Fibroblast of lung (primary cell): ENCODE measurements at regions not wholly inside any gene's neighbourhood (a gene's known extent, or its start where the extent isn't known, plus 50 kb on each side); places are given as distances from the start of the nearest gene placed in this dataset.

ENCODE experiments used
- DNase-seq, 2 donors: peaks; one replicate each; pipeline versions ENCODE4 v3.0.0 to v3.0.0-alpha.2; 2010; ENCODE audit warnings: low read depth in 2 of 2
- H2AFZ ChIP-seq: 2 replicates; pipeline ENCODE4 v1.5.1; 2012; ENCODE audit warnings: low read length, control low read depth, inconsistent platforms
- H3K27ac ChIP-seq: 2 replicates; pipeline ENCODE4 v1.5.1; 2011; ENCODE audit warnings: low read length, control low read depth; ENCODE audit not compliant: insufficient read depth
- H3K27me3 ChIP-seq: 2 replicates; pipeline ENCODE4 v1.5.1; 2011; ENCODE audit warnings: mild to moderate bottlenecking, low read length; ENCODE audit not compliant: control insufficient read depth, insufficient read depth
- H3K36me3 ChIP-seq: 2 replicates; pipeline ENCODE4 v1.5.1; 2011; ENCODE audit warnings: low read length; ENCODE audit not compliant: control insufficient read depth, insufficient read depth
- H3K4me1 ChIP-seq: 2 replicates; pipeline ENCODE4 v1.5.1; 2011; ENCODE audit warnings: low read length; ENCODE audit not compliant: control insufficient read depth, insufficient read depth; ENCODE audit errors: extremely low read depth
- H3K4me2 ChIP-seq: 2 replicates; pipeline ENCODE4 v1.5.1; 2011; ENCODE audit warnings: low read length, control low read depth; ENCODE audit not compliant: insufficient read depth; ENCODE audit errors: extremely low read depth
- H3K4me3 ChIP-seq, 4 experiments: fragments of 200-600 bp in 1 of 4; sonication (generic) in 1 of 4; replicated peaks in 1 of 4; 2 replicates each; pipeline ENCODE4 v1.5.1; 2011 to 2016; ENCODE audit warnings: low read length in 4 of 4, low read depth in 3 of 4, mild to moderate bottlenecking in 3 of 4, control low read depth in 2 of 4, inconsistent platforms in 1 of 4, mixed read lengths in 1 of 4; ENCODE audit not compliant: insufficient read depth in 1 of 4; ENCODE audit errors: control extremely low read depth in 1 of 4
- H3K79me2 ChIP-seq: 2 replicates; pipeline ENCODE4 v1.5.1; 2012; ENCODE audit warnings: mild to moderate bottlenecking, low read length, inconsistent platforms; ENCODE audit not compliant: control insufficient read depth, insufficient read depth
- H3K9ac ChIP-seq: 2 replicates; pipeline ENCODE4 v1.5.1; 2011; ENCODE audit warnings: mild to moderate bottlenecking, low read length, control low read depth; ENCODE audit not compliant: insufficient read depth
- H3K9me3 ChIP-seq: 2 replicates; pipeline ENCODE4 v1.5.1; 2012; ENCODE audit warnings: low read depth, low read length; ENCODE audit not compliant: control insufficient read depth, insufficient read depth
- H4K20me1 ChIP-seq: 2 replicates; pipeline ENCODE4 v1.5.1; 2011; ENCODE audit warnings: low read length; ENCODE audit not compliant: control insufficient read depth, insufficient read depth; ENCODE audit errors: extremely low read depth
- CTCF ChIP-seq, 2 donors: IDR thresholded peaks in 1 of 2; conservative IDR thresholded peaks in 1 of 2; 1 replicate in 1 of 2; 2 replicates in 1 of 2; pipeline ENCODE4 v1.5.1; 2011 to 2012; ENCODE audit warnings: low read length in 2 of 2, control low read depth in 1 of 2, inconsistent platforms in 1 of 2, low read depth in 1 of 2, mild to moderate bottlenecking in 1 of 2
- EZH2 ChIP-seq: IDR thresholded peaks from 2 replicates; pipeline ENCODE4 v1.5.1; 2012; ENCODE audit warnings: low read length, control low read depth, mild to moderate bottlenecking; ENCODE audit errors: missing control alignments

DNA sequence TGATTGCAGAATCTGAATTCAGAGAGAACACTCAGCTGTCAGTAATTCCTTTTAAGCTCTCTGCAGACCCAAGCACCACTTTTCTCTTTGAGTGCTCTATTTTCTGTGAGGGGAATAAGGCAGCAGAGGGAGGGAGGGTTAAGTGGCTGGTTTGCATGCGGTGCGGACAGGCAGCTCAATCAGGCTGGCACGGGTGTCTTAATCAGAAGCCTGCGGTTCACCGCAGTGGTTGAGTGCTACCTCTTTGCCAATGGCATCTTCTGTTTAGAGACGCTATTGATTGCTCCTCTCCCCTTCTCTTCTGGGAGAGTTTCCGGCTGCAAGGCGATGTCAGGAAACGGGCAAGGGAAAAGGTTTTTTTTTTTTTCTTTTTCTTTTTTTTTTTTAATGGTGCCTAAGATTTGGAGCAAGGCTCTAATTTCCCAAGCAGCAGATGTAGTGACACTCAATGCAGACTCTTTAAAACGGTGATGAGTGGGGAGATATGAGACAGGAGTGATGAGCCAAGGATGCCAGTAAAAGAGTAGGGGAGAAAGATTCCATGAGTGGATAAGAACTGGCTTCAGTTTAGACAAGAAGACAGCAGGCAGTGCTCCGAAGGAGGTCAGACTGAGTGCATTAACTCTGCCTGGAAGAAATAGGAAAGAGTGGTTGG, 533.7 kb upstream of the SEL1L start:
- Histone ChIP-seq H3K36me3 (no peaks in the 10 kb centered on the region), H4K20me1 (no peaks in the 10 kb centered on the region), H3K4me3 (no peak overlapping the region), H3K4me1 (no peaks in the 10 kb centered on the region), H3K27me3 (no peaks in the 10 kb centered on the region), H3K4me2 (no peak overlapping the region), H3K79me2 (no peaks in the 10 kb centered on the region), H2AFZ (no peak overlapping the region), H3K9me3 (no peaks in the 10 kb centered on the region), H3K27ac (no peak overlapping the region), H3K9ac (no peak overlapping the region)
- TF ChIP-seq EZH2 (no peak), CTCF (conservative IDR thresholded peaks at IDR 0.05 in 1 of 2, IDR thresholded peaks at IDR 0.05 in 1 of 2; ENCODE audit: low read depth in 1 of 2, low read length in 2 of 2) (no peak)
- no peak for DNase-seq

DNA sequence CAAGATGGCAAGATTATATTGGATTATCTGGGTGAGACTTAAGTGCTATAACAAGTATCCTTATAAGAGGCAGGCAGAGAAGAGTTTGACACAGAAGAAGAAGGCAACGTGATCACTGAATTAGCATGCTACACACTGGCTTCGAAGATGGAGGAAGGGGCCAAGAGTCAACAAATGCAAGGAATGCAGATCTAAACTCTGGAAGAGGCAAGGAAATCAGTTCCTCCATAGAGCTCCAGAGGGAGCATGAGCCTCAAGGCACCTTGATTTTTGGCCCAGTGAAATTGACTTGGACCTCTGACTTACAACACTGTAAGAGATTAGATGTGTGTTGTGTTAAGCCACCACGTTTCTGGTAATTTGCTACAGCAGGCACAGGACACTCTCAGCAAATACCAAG, 536.4 kb upstream of the SEL1L start:
- no peak for DNase-seq
- Histone ChIP-seq H3K36me3 (no peaks in the 10 kb centered on the region), H3K4me2 (no peak overlapping the region), H3K27me3 (no peaks in the 10 kb centered on the region), H4K20me1 (no peaks in the 10 kb centered on the region), H3K79me2 (no peaks in the 10 kb centered on the region), H3K9ac (no peak overlapping the region), H3K9me3 (no peaks in the 10 kb centered on the region), H3K27ac (no peak overlapping the region), H3K4me3 (no peak overlapping the region), H3K4me1 (no peaks in the 10 kb centered on the region), H2AFZ (no peak overlapping the region)
- TF ChIP-seq CTCF (conservative IDR thresholded peaks at IDR 0.05 in 1 of 2, IDR thresholded peaks at IDR 0.05 in 1 of 2; ENCODE audit: low read depth in 1 of 2, low read length in 2 of 2) = no peak
- TF ChIP-seq EZH2 = no peak

DNA sequence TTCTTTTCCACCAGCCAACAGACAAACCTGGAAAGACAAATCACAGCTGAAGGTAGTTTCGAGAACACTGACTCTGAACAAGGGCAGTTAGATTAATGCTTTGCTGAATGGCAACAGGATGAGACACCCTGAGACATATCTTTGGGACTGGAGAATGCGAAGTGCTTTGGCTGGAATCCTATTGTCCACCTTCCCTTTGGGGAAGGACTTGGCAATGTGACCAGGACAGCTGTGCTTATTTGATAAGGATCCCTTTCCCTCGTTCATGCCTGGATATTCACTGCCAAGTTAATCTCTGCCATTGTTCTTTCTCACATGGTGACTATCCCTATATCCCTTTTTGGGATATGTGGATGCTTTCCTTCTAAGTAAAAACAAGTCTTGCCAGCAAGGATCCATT, 537.1 kb upstream of the SEL1L start:
- TF ChIP-seq CTCF (conservative IDR thresholded peaks at IDR 0.05 in 1 of 2, IDR thresholded peaks at IDR 0.05 in 1 of 2; ENCODE audit: low read depth in 1 of 2, low read length in 2 of 2) (no peak), EZH2 (no peak)
- Histone ChIP-seq H3K27ac (no peak overlapping the region), H3K4me3 (no peak overlapping the region), H3K79me2 (no peaks in the 10 kb centered on the region), H3K4me1 (no peaks in the 10 kb centered on the region), H3K27me3 (no peaks in the 10 kb centered on the region), H3K9ac (no peak overlapping the region), H3K9me3 (no peaks in the 10 kb centered on the region), H3K36me3 (no peaks in the 10 kb centered on the region), H4K20me1 (no peaks in the 10 kb centered on the region), H3K4me2 (no peak overlapping the region), H2AFZ (no peak overlapping the region)
- no peak for DNase-seq
